ENCODE measurements at regions not wholly inside any gene's neighbourhood (a gene's known extent, or its start where the extent isn't known, plus 50 kb on each side); places are given as distances from the start of the nearest gene placed in this dataset.

- H3K9me3 ChIP-seq, result no peaks in the 10 kb centered on the region
- TF ChIP-seq POLR2A (IDR thresholded peaks at IDR 0.05) (no peak), POLR2AphosphoS5 (IDR thresholded peaks at IDR 0.05) (no peak), EP300 (IDR thresholded peaks at IDR 0.05; ENCODE audit: low read depth) (no peak), CTCF (IDR thresholded peaks at IDR 0.05) (no peak)
- intact Hi-C loops (cut with DNase I; ENCODE audit: low total_unique reads) (no loop called here), in situ Hi-C loops (cut with MboI; ENCODE audit: low pct_ligation_motif_present in 1 of 4, low pct_unique_long_range_greater_than_20kb in 1 of 4, low sequenced_read_pairs in 3 of 4) (no loop called here)
- peak overlapping the region; percentile 69 to 84 (median 77) for H3K27ac ChIP-seq
- H3K4me3 ChIP-seq, result no peak overlapping the region
- DNase-seq, result peak; percentile 5
- no peaks in the 10 kb centered on the region for H3K36me3 ChIP-seq
- H3K27me3 ChIP-seq, result no peaks in the 10 kb centered on the region
- H3K4me1 ChIP-seq, result peaks cover 25 to 37% (median 31%) of the 10 kb centered on the region in 4 donors
- WGBS, 2 donors (ENCODE audit: low coverage in 1 of 2), result 78 to 89% methylated on average over 5 to 8 of the region's 8 CpGs
Observed at GRCh38 chr1:234920136-234920842, 208.3 kb downstream of the TOMM20 start.

- peaks cover 25 to 37% (median 31%) of the 10 kb centered on the region in 4 donors for H3K4me1 ChIP-seq
- no peak overlapping the region for H3K4me3 ChIP-seq
- intact Hi-C loops (cut with DNase I; ENCODE audit: low total_unique reads) (no loop called here), in situ Hi-C loops (cut with MboI; ENCODE audit: low pct_ligation_motif_present in 1 of 4, low pct_unique_long_range_greater_than_20kb in 1 of 4, low sequenced_read_pairs in 3 of 4) (no loop called here)
- peak; percentile 16 for DNase-seq
- H3K36me3 ChIP-seq, result no peaks in the 10 kb centered on the region
- H3K9me3 ChIP-seq, result no peaks in the 10 kb centered on the region
- WGBS, 2 donors (ENCODE audit: low coverage in 1 of 2), result 50 to 84% methylated on average over 3 to 15 of the region's 15 CpGs
- TF ChIP-seq POLR2AphosphoS5 (IDR thresholded peaks at IDR 0.05) (peak in 1 of 3 donors; percentile 20), CTCF (IDR thresholded peaks at IDR 0.05) (no peak)
- no peaks in the 10 kb centered on the region for H3K27me3 ChIP-seq
- H3K27ac ChIP-seq, result peak overlapping the region; percentile 69 to 84 (median 77)
Observed at GRCh38 chr1:234918961-234919761, 209.5 kb downstream of the TOMM20 start.

- 18 to 42% methylated on average over 10 to 17 of the region's 17 CpGs for whole genome bisulfite sequencing, 2 donors (ENCODE audit: low coverage in 1 of 2)
- in situ Hi-C loops (cut with MboI; ENCODE audit: low pct_ligation_motif_present in 1 of 4, low pct_unique_long_range_greater_than_20kb in 1 of 4, low sequenced_read_pairs in 3 of 4), result no loop called here
- no peak for TF ChIP-seq CTCF (IDR thresholded peaks at IDR 0.05)
- TF ChIP-seq EP300 (IDR thresholded peaks at IDR 0.05; ENCODE audit: low read depth), result peak; percentile 63
- TF ChIP-seq POLR2AphosphoS5 (IDR thresholded peaks at IDR 0.05), result peak in 2 of 3 donors; percentile 19 to 31
- TF ChIP-seq POLR2A (IDR thresholded peaks at IDR 0.05), result no peak
Observed at GRCh38 chr1:234918181-234918841, 210.3 kb downstream of the TOMM20 start.

More at GRCh38 chr1:234918181-234918841, 210.3 kb downstream of the TOMM20 start:
- H3K27me3 ChIP-seq, result no peaks in the 10 kb centered on the region
- H3K9me3 ChIP-seq, result no peaks in the 10 kb centered on the region
- no peak overlapping the region for H3K4me3 ChIP-seq
- H3K36me3 ChIP-seq, result no peaks in the 10 kb centered on the region
- peak overlapping the region; percentile 69 to 84 (median 77) for H3K27ac ChIP-seq
- DNase-seq, result peak; percentile 17
- intact Hi-C loops (cut with DNase I; ENCODE audit: low total_unique reads), result no loop called here
- H3K4me1 ChIP-seq, result peaks cover 25 to 37% (median 32%) of the 10 kb centered on the region in 4 donors

Data from transverse colon (tissue), 4 donors.